ENCODE measurements at regions not wholly inside any gene's neighbourhood (a gene's known extent, or its start where the extent isn't known, plus 50 kb on each side); places are given as distances from the start of the nearest gene placed in this dataset.

- peak overlapping the region in 2 of 4 donors; percentile 21 to 23 for H3K27ac ChIP-seq
Measured at GRCh38 chr15:95416576-95416975, 913.9 kb upstream of the NR2F2 start.

GRCh38 chr15:95417761-95418160 lies 912.7 kb upstream of the NR2F2 start:
- TF ChIP-seq, protein P1, sequence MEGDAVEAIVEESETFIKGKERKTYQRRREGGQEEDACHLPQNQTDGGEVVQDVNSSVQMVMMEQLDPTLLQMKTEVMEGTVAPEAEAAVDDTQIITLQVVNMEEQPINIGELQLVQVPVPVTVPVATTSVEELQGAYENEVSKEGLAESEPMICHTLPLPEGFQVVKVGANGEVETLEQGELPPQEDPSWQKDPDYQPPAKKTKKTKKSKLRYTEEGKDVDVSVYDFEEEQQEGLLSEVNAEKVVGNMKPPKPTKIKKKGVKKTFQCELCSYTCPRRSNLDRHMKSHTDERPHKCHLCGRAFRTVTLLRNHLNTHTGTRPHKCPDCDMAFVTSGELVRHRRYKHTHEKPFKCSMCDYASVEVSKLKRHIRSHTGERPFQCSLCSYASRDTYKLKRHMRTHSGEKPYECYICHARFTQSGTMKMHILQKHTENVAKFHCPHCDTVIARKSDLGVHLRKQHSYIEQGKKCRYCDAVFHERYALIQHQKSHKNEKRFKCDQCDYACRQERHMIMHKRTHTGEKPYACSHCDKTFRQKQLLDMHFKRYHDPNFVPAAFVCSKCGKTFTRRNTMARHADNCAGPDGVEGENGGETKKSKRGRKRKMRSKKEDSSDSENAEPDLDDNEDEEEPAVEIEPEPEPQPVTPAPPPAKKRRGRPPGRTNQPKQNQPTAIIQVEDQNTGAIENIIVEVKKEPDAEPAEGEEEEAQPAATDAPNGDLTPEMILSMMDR (IDR thresholded peaks at IDR 0.05) = no peak
- TF ChIP-seq POLR2A (IDR thresholded peaks at IDR 0.05) = no peak
- intact Hi-C loops (cut with DNase I) = no loop called here
- peak overlapping the region in 1 of 4 donors; percentile 55 for H3K27ac ChIP-seq
- H3K4me1 ChIP-seq = no peaks in the 10 kb centered on the region
- DNase-seq = no peak
- H3K4me3 ChIP-seq = no peak overlapping the region
- no peaks in the 10 kb centered on the region for H3K27me3 ChIP-seq
- H3K36me3 ChIP-seq = no peaks in the 10 kb centered on the region
- no peaks in the 10 kb centered on the region for H3K9me3 ChIP-seq
- 72 to 80% methylated on average over 3 of the region's 3 CpGs for WGBS, 2 donors

More at GRCh38 chr15:95416576-95416975, 913.9 kb upstream of the NR2F2 start:
- DNase-seq = no peak
- no peaks in the 10 kb centered on the region for H3K36me3 ChIP-seq
- no peak overlapping the region for H3K4me3 ChIP-seq
- intact Hi-C loops (cut with DNase I) = no loop called here
- 29 to 42% methylated on average over 3 of the region's 3 CpGs for WGBS, 2 donors
- no peaks in the 10 kb centered on the region for H3K27me3 ChIP-seq
- no peak for TF ChIP-seq POLR2A (IDR thresholded peaks at IDR 0.05)
- TF ChIP-seq, protein P1 (IDR thresholded peaks at IDR 0.05) = no peak
- no peaks in the 10 kb centered on the region for H3K9me3 ChIP-seq
- no peaks in the 10 kb centered on the region for H3K4me1 ChIP-seq

GRCh38 chr15:95422255-95422654 lies 908.2 kb upstream of the NR2F2 start:
- Histone ChIP-seq H3K27me3 (no peaks in the 10 kb centered on the region), H3K27ac (no peak overlapping the region), H3K9me3 (peaks cover 0 to 3% (median 0%) of the 10 kb centered on the region in 3 donors), H3K4me3 (no peak overlapping the region), H3K36me3 (no peaks in the 10 kb centered on the region), H3K4me1 (no peaks in the 10 kb centered on the region)
- 52 to 64% methylated on average over 3 of the region's 3 CpGs for WGBS, 2 donors
- TF ChIP-seq POLR2A (IDR thresholded peaks at IDR 0.05) = no peak
- TF ChIP-seq, protein P1 (IDR thresholded peaks at IDR 0.05) = no peak
- intact Hi-C loops (cut with DNase I) = no loop called here
- DNase-seq = no peak

GRCh38 chr15:95425859-95426258 lies 904.6 kb upstream of the NR2F2 start:
- Histone ChIP-seq H3K9me3 (peaks cover 0 to 3% (median 0%) of the 10 kb centered on the region in 3 donors), H3K36me3 (no peaks in the 10 kb centered on the region), H3K27me3 (no peaks in the 10 kb centered on the region), H3K4me3 (no peak overlapping the region), H3K4me1 (no peaks in the 10 kb centered on the region), H3K27ac (no peak overlapping the region)
- WGBS, 2 donors = 89 to 94% methylated on average over 1 of the region's 1 CpG
- no peak for DNase-seq
- TF ChIP-seq, protein P1 (IDR thresholded peaks at IDR 0.05) = no peak
- no peak for TF ChIP-seq POLR2A (IDR thresholded peaks at IDR 0.05)
- intact Hi-C loops (cut with DNase I) = no loop called here

DNA sequence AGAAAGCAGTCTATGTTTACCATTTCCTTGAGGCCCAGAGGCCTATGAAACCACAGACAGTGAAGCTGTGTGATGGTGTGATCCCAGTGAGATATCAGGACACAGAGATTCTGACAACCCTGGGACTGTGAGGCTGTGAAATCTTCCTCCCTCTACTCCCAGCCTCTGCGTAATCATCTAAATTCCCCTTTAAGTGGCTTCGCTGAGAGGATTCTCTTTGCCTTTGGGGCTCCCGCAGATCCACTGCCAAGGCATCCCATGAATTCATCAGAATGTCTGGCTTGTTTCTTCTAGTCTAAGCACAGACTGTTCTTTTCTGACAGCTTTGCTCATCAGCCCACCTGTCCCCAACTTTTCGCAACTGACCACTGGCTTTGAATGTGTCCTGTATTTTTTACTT lies 901.2 kb upstream of the NR2F2 start:
- Histone ChIP-seq H3K9me3 (peaks cover 0 to 3% (median 0%) of the 10 kb centered on the region in 3 donors), H3K27ac (no peak overlapping the region), H3K4me1 (no peaks in the 10 kb centered on the region), H3K36me3 (no peaks in the 10 kb centered on the region), H3K27me3 (no peaks in the 10 kb centered on the region), H3K4me3 (no peak overlapping the region)
- 77 to 87% methylated on average over 4 of the region's 4 CpGs for WGBS, 2 donors
- DNase-seq = no peak
- intact Hi-C loops (cut with DNase I) = no loop called here
- TF ChIP-seq, protein P1 (IDR thresholded peaks at IDR 0.05) = no peak
- no peak for TF ChIP-seq POLR2A (IDR thresholded peaks at IDR 0.05)
